DOHH2 (cell line): ENCODE measurements at regions not wholly inside any gene's neighbourhood (a gene's known extent, or its start where the extent isn't known, plus 50 kb on each side); places are given as distances from the start of the nearest gene placed in this dataset.

ENCODE experiments used
- H3F3A ChIP-seq: fragments of 200-600 bp; sonication (generic), shearing (Covaris generic); 2 replicates; pipeline ENCODE4 v1.6.0; 2016; ENCODE audit warnings: antibody characterized with exemption, mild to moderate bottlenecking; ENCODE audit not compliant: control insufficient read depth, insufficient read depth
- H3K27ac ChIP-seq: fragments of 200-600 bp; sonication (generic); 2 replicates; pipeline ENCODE4 v1.5.1; 2014; ENCODE audit warnings: low read depth, mild to moderate bottlenecking, low read length, moderate library complexity
- H3K27me3 ChIP-seq: fragments of 200-600 bp; sonication (generic); 2 replicates; pipeline ENCODE4 v1.6.1; 2014; ENCODE audit warnings: mild to moderate bottlenecking, low read length, mixed read lengths; ENCODE audit not compliant: control insufficient read depth
- H3K36me3 ChIP-seq: fragments of 200-600 bp; sonication (generic); 2 replicates; pipeline ENCODE4 v1.6.1; 2014; ENCODE audit warnings: mild to moderate bottlenecking, low read length, moderate library complexity, mixed read lengths; ENCODE audit not compliant: control insufficient read depth
- H3K4me1 ChIP-seq: fragments of 200-600 bp; sonication (generic); 2 replicates; pipeline ENCODE4 v1.6.1; 2014; ENCODE audit warnings: mild to moderate bottlenecking, low read length, mixed read lengths; ENCODE audit not compliant: control insufficient read depth
- H3K4me2 ChIP-seq: fragments of 200-600 bp; sonication (generic); 2 replicates; pipeline ENCODE4 v1.6.0; 2014; ENCODE audit warnings: mild to moderate bottlenecking, low read length, moderate library complexity
- H3K4me3 ChIP-seq: fragments of 200-600 bp; sonication (generic); 2 replicates; pipeline ENCODE4 v1.5.1; 2014; ENCODE audit warnings: mild to moderate bottlenecking, low read length, mixed read lengths
- H3K79me2 ChIP-seq: fragments of 200-600 bp; sonication (generic); 2 replicates; pipeline ENCODE4 v1.6.1; 2014; ENCODE audit warnings: mild to moderate bottlenecking, low read length, mixed read lengths; ENCODE audit not compliant: control insufficient read depth
- H3K9me2 ChIP-seq: fragments of 200-600 bp; sonication (generic); replicated peaks from 2 replicates; pipeline ENCODE4 v1.6.1; 2014; ENCODE audit warnings: mild to moderate bottlenecking, low read length, mixed read lengths; ENCODE audit not compliant: control insufficient read depth
- H3K9me3 ChIP-seq: fragments of 200-600 bp; sonication (generic); 2 replicates; pipeline ENCODE4 v1.6.1; 2014; ENCODE audit warnings: antibody characterized with exemption, low read length, mixed read lengths; ENCODE audit not compliant: control insufficient read depth, insufficient read depth
- H4K20me1 ChIP-seq: fragments of 200-600 bp; sonication (generic); 2 replicates; pipeline ENCODE4 v1.6.0; 2014; ENCODE audit warnings: low read depth, mild to moderate bottlenecking, antibody characterized with exemption, low read length, moderate library complexity; ENCODE audit not compliant: control insufficient read depth, insufficient read depth
- CTCF ChIP-seq: fragments of 200-600 bp; sonication (generic); IDR thresholded peaks from one replicate; pipeline ENCODE4 v1.5.1; 2014; ENCODE audit warnings: antibody characterized with exemption, mild to moderate bottlenecking, low read depth, low read length; ENCODE audit not compliant: poor library complexity, severe bottlenecking
- EZH2phosphoT487 ChIP-seq: fragments of 200-600 bp; sonication (generic); IDR thresholded peaks from 2 replicates; pipeline ENCODE4 v1.6.1; 2017; ENCODE audit warnings: borderline replicate concordance, mild to moderate bottlenecking, antibody characterized with exemption, low read length, moderate library complexity, mixed read lengths

- H3K79me2 ChIP-seq, result no peaks in the 10 kb centered on the region
- no peaks in the 10 kb centered on the region for H3K4me1 ChIP-seq
- TF ChIP-seq CTCF (no peak), EZH2phosphoT487 (no peak)
- H3K4me2 ChIP-seq, result no peak overlapping the region
- no peaks in the 10 kb centered on the region for H3F3A ChIP-seq
- no peaks in the 10 kb centered on the region for H3K36me3 ChIP-seq
- no peak overlapping the region for H3K27ac ChIP-seq
- H3K27me3 ChIP-seq, result no peaks in the 10 kb centered on the region
- H4K20me1 ChIP-seq, result no peaks in the 10 kb centered on the region
- no peaks in the 10 kb centered on the region for H3K9me2 ChIP-seq
- no peak overlapping the region for H3K4me3 ChIP-seq
- no peaks in the 10 kb centered on the region for H3K9me3 ChIP-seq
Observed at GRCh38 chr6:65896140-65896539, 189.1 kb upstream of the EYS start.

- H3K36me3 ChIP-seq, result no peaks in the 10 kb centered on the region
- H3K27me3 ChIP-seq, result no peaks in the 10 kb centered on the region
- no peaks in the 10 kb centered on the region for H4K20me1 ChIP-seq
- no peak overlapping the region for H3K4me2 ChIP-seq
- H3K27ac ChIP-seq, result no peak overlapping the region
- no peaks in the 10 kb centered on the region for H3F3A ChIP-seq
- no peak overlapping the region for H3K4me3 ChIP-seq
- H3K9me3 ChIP-seq, result no peaks in the 10 kb centered on the region
- no peak for TF ChIP-seq EZH2phosphoT487
- no peak for TF ChIP-seq CTCF
- H3K9me2 ChIP-seq, result no peaks in the 10 kb centered on the region
- H3K4me1 ChIP-seq, result no peaks in the 10 kb centered on the region
- H3K79me2 ChIP-seq, result no peaks in the 10 kb centered on the region
Observed at GRCh38 chr6:65876668-65877067, 169.6 kb upstream of the EYS start.

GRCh38 chr6:65852369-65852852, 145.4 kb upstream of the EYS start:
- Histone ChIP-seq H3F3A (no peaks in the 10 kb centered on the region), H3K79me2 (no peaks in the 10 kb centered on the region), H3K27ac (no peak overlapping the region), H4K20me1 (no peaks in the 10 kb centered on the region), H3K27me3 (no peaks in the 10 kb centered on the region), H3K9me3 (no peaks in the 10 kb centered on the region; the same call in 1 of the 2 replicates), H3K4me2 (no peak overlapping the region), H3K4me3 (no peak overlapping the region), H3K36me3 (no peaks in the 10 kb centered on the region), H3K9me2 (no peaks in the 10 kb centered on the region), H3K4me1 (no peaks in the 10 kb centered on the region)
- TF ChIP-seq CTCF, result no peak
- no peak for TF ChIP-seq EZH2phosphoT487

- Histone ChIP-seq H3K27me3 (no peaks in the 10 kb centered on the region), H3K27ac (no peak overlapping the region), H3F3A (no peaks in the 10 kb centered on the region), H3K9me2 (no peaks in the 10 kb centered on the region), H3K36me3 (no peaks in the 10 kb centered on the region), H3K79me2 (no peaks in the 10 kb centered on the region), H3K4me1 (no peaks in the 10 kb centered on the region), H3K4me2 (no peak overlapping the region), H3K4me3 (no peak overlapping the region), H4K20me1 (no peaks in the 10 kb centered on the region), H3K9me3 (no peaks in the 10 kb centered on the region)
- no peak for TF ChIP-seq CTCF
- TF ChIP-seq EZH2phosphoT487, result no peak
Observed at GRCh38 chr6:65830151-65830550, 123.1 kb upstream of the EYS start.
